GM18520 (cell line): ENCODE measurements at regions not wholly inside any gene's neighbourhood (a gene's known extent, or its start where the extent isn't known, plus 50 kb on each side); places are given as distances from the start of the nearest gene placed in this dataset.
"Not testable (repeated sequence)": the region's sequence is repeated elsewhere in the genome, so short reads cannot be mapped to it uniquely, and the experiment has no call there.

Source experiments
- ATAC-seq: cut with Tn5 transposase; IDR thresholded peaks from one replicate; pipeline ENCODE4 v1.9.1; 2021; ENCODE audit not compliant: unreplicated experiment

GRCh38 chr16:52657924-52658323 is 111.0 kb upstream of the TOX3 start:
- no peak for ATAC-seq

- not testable (repeated sequence) for ATAC-seq
Observed at GRCh38 chr16:52655916-52656315, 109.0 kb upstream of the TOX3 start.

GRCh38 chr16:52655156-52655555 is 108.2 kb upstream of the TOX3 start:
- not testable (repeated sequence) for ATAC-seq

GRCh38 chr16:52652033-52652432 is 105.1 kb upstream of the TOX3 start:
- no peak for ATAC-seq

- ATAC-seq: no peak
Observed at GRCh38 chr16:52650789-52651188, 103.8 kb upstream of the TOX3 start.

GRCh38 chr16:52650318-52650717 is 103.4 kb upstream of the TOX3 start:
- no peak for ATAC-seq

- ATAC-seq: no peak
Observed at GRCh38 chr16:52649870-52650269, 102.9 kb upstream of the TOX3 start.

GRCh38 chr16:52647588-52647987 is 100.6 kb upstream of the TOX3 start:
- no peak for ATAC-seq

- ATAC-seq: no peak
Observed at GRCh38 chr16:52643006-52643405, 96.1 kb upstream of the TOX3 start.

GRCh38 chr16:52634528-52634927 is 87.6 kb upstream of the TOX3 start:
- ATAC-seq: no peak

GRCh38 chr16:52634104-52634503 is 87.2 kb upstream of the TOX3 start:
- no peak for ATAC-seq

GRCh38 chr16:52633230-52633629 is 86.3 kb upstream of the TOX3 start:
- no peak for ATAC-seq

GRCh38 chr16:52631711-52632110 is 84.8 kb upstream of the TOX3 start:
- ATAC-seq: no peak

- ATAC-seq: no peak
Observed at GRCh38 chr16:52630711-52631110, 83.8 kb upstream of the TOX3 start.

- ATAC-seq: no peak
Observed at GRCh38 chr16:52629296-52629695, 82.4 kb upstream of the TOX3 start.

- no peak for ATAC-seq
Observed at GRCh38 chr16:52624891-52625290, 77.9 kb upstream of the TOX3 start.

- no peak for ATAC-seq
Observed at GRCh38 chr16:52621651-52622050, 74.7 kb upstream of the TOX3 start.

GRCh38 chr16:52618753-52619497 is 72.0 kb upstream of the TOX3 start:
- no peak for ATAC-seq

GRCh38 chr16:52617591-52617990 is 70.6 kb upstream of the TOX3 start:
- no peak for ATAC-seq

GRCh38 chr16:52613508-52613907 is 66.6 kb upstream of the TOX3 start:
- ATAC-seq: no peak

- no peak for ATAC-seq
Observed at GRCh38 chr16:52611817-52612673, 65.1 kb upstream of the TOX3 start.

GRCh38 chr16:52603015-52603414 is 56.1 kb upstream of the TOX3 start:
- ATAC-seq: no peak
